ENCODE measurements at regions not wholly inside any gene's neighbourhood (a gene's known extent, or its start where the extent isn't known, plus 50 kb on each side); places are given as distances from the start of the nearest gene placed in this dataset.

- H3K9me3 ChIP-seq (ENCODE audit: control insufficient read depth, low read length), result no peaks in the 10 kb centered on the region
These were observed 181.7 kb upstream of the AGTR2 start for GRCh38 chrX:115988825-115989224.

GRCh38 chrX:115989686-115990085, 180.9 kb upstream of the AGTR2 start:
- H3K9me3 ChIP-seq (ENCODE audit: control insufficient read depth, low read length), result no peaks in the 10 kb centered on the region
- no peak overlapping the region for H3K9ac ChIP-seq (ENCODE audit: low read length)
- no peaks in the 10 kb centered on the region for H3K27me3 ChIP-seq (ENCODE audit: control insufficient read depth, insufficient read depth, low read length)
- H3K4me3 ChIP-seq (ENCODE audit: low read length), result no peak overlapping the region
- H3K4me1 ChIP-seq (ENCODE audit: control insufficient read depth, insufficient read depth, low read length), result no peaks in the 10 kb centered on the region
- no peaks in the 10 kb centered on the region for H3K36me3 ChIP-seq (ENCODE audit: control insufficient read depth, insufficient read depth, low read length)

More at GRCh38 chrX:115988825-115989224, 181.7 kb upstream of the AGTR2 start:
- H3K4me1 ChIP-seq (ENCODE audit: control insufficient read depth, insufficient read depth, low read length), result no peaks in the 10 kb centered on the region
- no peak overlapping the region for H3K4me3 ChIP-seq (ENCODE audit: low read length)
- no peaks in the 10 kb centered on the region for H3K36me3 ChIP-seq (ENCODE audit: control insufficient read depth, insufficient read depth, low read length)
- no peak overlapping the region for H3K9ac ChIP-seq (ENCODE audit: low read length)
- H3K27me3 ChIP-seq (ENCODE audit: control insufficient read depth, insufficient read depth, low read length), result no peaks in the 10 kb centered on the region

- Histone ChIP-seq H3K4me3 (ENCODE audit: low read length) (no peak overlapping the region), H3K9me3 (ENCODE audit: control insufficient read depth, low read length) (no peaks in the 10 kb centered on the region), H3K4me1 (ENCODE audit: control insufficient read depth, insufficient read depth, low read length) (no peaks in the 10 kb centered on the region), H3K27me3 (ENCODE audit: control insufficient read depth, insufficient read depth, low read length) (no peaks in the 10 kb centered on the region), H3K9ac (ENCODE audit: low read length) (no peak overlapping the region), H3K36me3 (ENCODE audit: control insufficient read depth, insufficient read depth, low read length) (no peaks in the 10 kb centered on the region)
These were observed 161.2 kb upstream of the AGTR2 start for GRCh38 chrX:116009346-116009745.

GRCh38 chrX:116009861-116010710, 160.5 kb upstream of the AGTR2 start:
- no peaks in the 10 kb centered on the region for H3K4me1 ChIP-seq (ENCODE audit: control insufficient read depth, insufficient read depth, low read length)
- H3K27me3 ChIP-seq (ENCODE audit: control insufficient read depth, insufficient read depth, low read length), result no peaks in the 10 kb centered on the region
- no peak overlapping the region for H3K4me3 ChIP-seq (ENCODE audit: low read length)
- no peaks in the 10 kb centered on the region for H3K9me3 ChIP-seq (ENCODE audit: control insufficient read depth, low read length)
- H3K9ac ChIP-seq (ENCODE audit: low read length), result no peak overlapping the region
- no peaks in the 10 kb centered on the region for H3K36me3 ChIP-seq (ENCODE audit: control insufficient read depth, insufficient read depth, low read length)

- Histone ChIP-seq H3K9me3 (ENCODE audit: control insufficient read depth, low read length) (no peaks in the 10 kb centered on the region), H3K4me3 (ENCODE audit: low read length) (no peak overlapping the region), H3K4me1 (ENCODE audit: control insufficient read depth, insufficient read depth, low read length) (no peaks in the 10 kb centered on the region), H3K27me3 (ENCODE audit: control insufficient read depth, insufficient read depth, low read length) (no peaks in the 10 kb centered on the region), H3K36me3 (ENCODE audit: control insufficient read depth, insufficient read depth, low read length) (no peaks in the 10 kb centered on the region), H3K9ac (ENCODE audit: low read length) (no peak overlapping the region)
These were observed 159.6 kb upstream of the AGTR2 start for GRCh38 chrX:116010939-116011338.

GRCh38 chrX:116031331-116031730, 139.2 kb upstream of the AGTR2 start:
- Histone ChIP-seq H3K4me3 (ENCODE audit: low read length) (no peak overlapping the region), H3K36me3 (ENCODE audit: control insufficient read depth, insufficient read depth, low read length) (no peaks in the 10 kb centered on the region), H3K4me1 (ENCODE audit: control insufficient read depth, insufficient read depth, low read length) (no peaks in the 10 kb centered on the region), H3K9me3 (ENCODE audit: control insufficient read depth, low read length) (no peaks in the 10 kb centered on the region), H3K27me3 (ENCODE audit: control insufficient read depth, insufficient read depth, low read length) (no peaks in the 10 kb centered on the region), H3K9ac (ENCODE audit: low read length) (no peak overlapping the region)

Measured in mucosa of stomach (tissue), 1 donor.